ENCODE measurements at regions not wholly inside any gene's neighbourhood (a gene's known extent, or its start where the extent isn't known, plus 50 kb on each side); places are given as distances from the start of the nearest gene placed in this dataset.

- TF ChIP-seq, protein P1, sequence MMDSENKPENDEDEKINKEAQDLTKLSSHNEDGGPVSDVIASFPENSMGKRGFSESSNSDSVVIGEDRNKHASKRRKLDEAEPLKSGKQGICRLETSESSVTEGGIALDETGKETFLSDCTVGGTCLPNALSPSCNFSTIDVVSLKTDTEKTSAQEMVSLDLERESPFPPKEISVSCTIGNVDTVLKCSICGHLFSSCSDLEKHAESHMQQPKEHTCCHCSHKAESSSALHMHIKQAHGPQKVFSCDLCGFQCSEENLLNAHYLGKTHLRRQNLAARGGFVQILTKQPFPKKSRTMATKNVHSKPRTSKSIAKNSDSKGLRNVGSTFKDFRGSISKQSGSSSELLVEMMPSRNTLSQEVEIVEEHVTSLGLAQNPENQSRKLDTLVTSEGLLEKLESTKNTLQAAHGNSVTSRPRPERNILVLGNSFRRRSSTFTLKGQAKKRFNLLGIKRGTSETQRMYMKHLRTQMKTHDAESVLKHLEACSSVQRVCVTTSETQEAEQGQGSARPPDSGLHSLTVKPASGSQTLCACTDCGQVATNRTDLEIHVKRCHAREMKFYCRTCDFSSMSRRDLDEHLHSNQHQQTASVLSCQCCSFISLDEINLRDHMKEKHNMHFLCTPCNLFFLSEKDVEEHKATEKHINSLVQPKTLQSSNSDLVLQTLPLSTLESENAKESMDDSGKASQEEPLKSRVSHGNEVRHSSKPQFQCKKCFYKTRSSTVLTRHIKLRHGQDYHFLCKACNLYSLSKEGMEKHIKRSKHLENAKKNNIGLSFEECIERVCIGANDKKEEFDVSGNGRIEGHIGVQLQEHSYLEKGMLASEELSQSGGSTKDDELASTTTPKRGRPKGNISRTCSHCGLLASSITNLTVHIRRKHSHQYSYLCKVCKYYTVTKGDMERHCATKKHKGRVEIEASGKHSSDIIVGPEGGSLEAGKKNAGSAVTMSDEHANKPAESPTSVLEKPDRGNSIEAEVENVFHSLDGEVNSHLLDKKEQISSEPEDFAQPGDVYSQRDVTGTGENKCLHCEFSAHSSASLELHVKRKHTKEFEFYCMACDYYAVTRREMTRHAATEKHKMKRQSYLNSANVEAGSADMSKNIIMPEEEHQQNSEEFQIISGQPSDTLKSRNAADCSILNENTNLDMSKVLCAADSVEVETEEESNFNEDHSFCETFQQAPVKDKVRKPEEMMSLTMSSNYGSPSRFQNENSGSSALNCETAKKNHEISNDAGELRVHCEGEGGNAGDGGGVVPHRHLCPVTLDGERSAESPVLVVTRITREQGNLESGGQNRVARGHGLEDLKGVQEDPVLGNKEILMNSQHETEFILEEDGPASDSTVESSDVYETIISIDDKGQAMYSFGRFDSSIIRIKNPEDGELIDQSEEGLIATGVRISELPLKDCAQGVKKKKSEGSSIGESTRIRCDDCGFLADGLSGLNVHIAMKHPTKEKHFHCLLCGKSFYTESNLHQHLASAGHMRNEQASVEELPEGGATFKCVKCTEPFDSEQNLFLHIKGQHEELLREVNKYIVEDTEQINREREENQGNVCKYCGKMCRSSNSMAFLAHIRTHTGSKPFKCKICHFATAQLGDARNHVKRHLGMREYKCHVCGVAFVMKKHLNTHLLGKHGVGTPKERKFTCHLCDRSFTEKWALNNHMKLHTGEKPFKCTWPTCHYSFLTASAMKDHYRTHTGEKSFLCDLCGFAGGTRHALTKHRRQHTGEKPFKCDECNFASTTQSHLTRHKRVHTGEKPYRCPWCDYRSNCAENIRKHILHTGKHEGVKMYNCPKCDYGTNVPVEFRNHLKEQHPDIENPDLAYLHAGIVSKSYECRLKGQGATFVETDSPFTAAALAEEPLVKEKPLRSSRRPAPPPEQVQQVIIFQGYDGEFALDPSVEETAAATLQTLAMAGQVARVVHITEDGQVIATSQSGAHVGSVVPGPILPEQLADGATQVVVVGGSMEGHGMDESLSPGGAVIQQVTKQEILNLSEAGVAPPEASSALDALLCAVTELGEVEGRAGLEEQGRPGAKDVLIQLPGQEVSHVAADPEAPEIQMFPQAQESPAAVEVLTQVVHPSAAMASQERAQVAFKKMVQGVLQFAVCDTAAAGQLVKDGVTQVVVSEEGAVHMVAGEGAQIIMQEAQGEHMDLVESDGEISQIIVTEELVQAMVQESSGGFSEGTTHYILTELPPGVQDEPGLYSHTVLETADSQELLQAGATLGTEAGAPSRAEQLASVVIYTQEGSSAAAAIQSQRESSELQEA (IDR thresholded peaks at IDR 0.05; ENCODE audit: low read depth): no peak
- TF ChIP-seq ZNF134 (CRISPR knock-in tag; conservative IDR thresholded peaks at IDR 0.05) (no peak), CBFA2T2 (conservative IDR thresholded peaks at IDR 0.05) (no peak), GABPB1 (CRISPR knock-in tag; IDR thresholded peaks at IDR 0.05) (no peak), POLR2G (IDR thresholded peaks at IDR 0.05; ENCODE audit: low read depth, low read length) (no peak), ZNF707 (CRISPR knock-in tag; conservative IDR thresholded peaks at IDR 0.05) (no peak), NCOA1 (IDR thresholded peaks at IDR 0.05; ENCODE audit: low read depth) (no peak), CHD1 (IDR thresholded peaks at IDR 0.05; ENCODE audit: low read length) (no peak), STAT5A (IDR thresholded peaks at IDR 0.05; ENCODE audit: borderline replicate concordance, low read length) (no peak), HDGF (IDR thresholded peaks at IDR 0.05) (no peak), ZBTB9 (CRISPR knock-in tag; IDR thresholded peaks at IDR 0.05) (no peak), RBBP5 (IDR thresholded peaks at IDR 0.05; ENCODE audit: borderline replicate concordance, insufficient read depth, low read length, poor library complexity, severe bottlenecking) (no peak)
- TF ChIP-seq, protein P2, sequence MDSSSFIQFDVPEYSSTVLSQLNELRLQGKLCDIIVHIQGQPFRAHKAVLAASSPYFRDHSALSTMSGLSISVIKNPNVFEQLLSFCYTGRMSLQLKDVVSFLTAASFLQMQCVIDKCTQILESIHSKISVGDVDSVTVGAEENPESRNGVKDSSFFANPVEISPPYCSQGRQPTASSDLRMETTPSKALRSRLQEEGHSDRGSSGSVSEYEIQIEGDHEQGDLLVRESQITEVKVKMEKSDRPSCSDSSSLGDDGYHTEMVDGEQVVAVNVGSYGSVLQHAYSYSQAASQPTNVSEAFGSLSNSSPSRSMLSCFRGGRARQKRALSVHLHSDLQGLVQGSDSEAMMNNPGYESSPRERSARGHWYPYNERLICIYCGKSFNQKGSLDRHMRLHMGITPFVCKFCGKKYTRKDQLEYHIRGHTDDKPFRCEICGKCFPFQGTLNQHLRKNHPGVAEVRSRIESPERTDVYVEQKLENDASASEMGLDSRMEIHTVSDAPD (CRISPR knock-in tag; IDR thresholded peaks at IDR 0.05): no peak
- TF ChIP-seq, protein P3, sequence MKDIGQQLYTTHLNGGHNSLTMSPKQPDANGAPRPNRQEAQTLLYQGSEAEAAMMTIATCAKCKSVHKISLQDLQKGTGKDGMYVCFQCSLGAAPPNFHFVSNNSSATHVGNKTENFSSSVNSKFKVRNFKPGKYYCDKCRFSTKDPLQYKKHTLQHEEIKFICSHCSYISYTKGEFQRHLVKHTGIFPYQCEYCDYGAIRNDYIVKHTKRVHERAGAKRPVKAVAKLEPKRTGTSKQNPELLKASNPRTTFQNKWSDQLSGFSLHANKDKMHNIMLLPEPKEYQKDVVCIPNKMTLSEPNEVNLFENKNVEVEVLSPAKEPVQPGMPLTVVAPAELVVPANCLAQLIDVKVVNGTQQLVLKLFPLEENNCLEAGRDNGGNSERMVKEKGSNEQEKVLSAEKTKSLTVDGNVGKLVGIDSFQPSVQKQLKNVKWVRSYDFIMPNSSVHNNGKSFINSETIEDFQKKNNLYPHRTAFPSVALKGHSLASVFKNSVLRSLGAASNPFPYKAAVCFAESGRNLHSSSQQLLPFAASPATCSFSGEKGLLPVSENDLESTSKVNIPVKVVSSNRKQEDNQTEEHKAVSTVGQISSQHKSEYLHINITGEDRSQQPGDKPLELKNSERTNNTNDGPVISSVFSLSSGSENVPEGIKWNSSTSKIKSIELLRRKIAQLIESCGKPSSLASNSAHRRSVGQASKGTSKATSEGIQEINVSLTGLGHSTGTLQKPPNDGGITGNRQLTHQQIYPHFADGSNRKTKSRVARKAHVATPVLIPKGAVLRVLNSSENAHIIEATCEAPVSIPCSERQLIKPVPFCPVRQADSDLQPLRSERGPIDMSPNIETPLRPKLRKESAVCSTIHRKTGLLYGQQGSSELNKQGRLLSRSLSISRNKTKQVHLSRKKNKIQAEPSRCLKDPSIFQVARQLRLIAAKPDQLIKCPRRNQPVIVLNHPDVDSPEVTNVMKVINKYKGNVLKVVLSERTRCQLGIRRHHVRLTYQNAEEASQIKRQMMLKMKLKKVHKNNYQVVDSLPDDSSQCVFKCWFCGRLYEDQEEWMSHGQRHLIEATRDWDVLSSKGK (CRISPR knock-in tag; IDR thresholded peaks at IDR 0.05): no peak
These were observed 273.5 kb downstream of the C4orf33 start (continued) for GRCh38 chr4:129369361-129370010.
